Progenitor cell of endocrine pancreas (in vitro differentiated cells): ENCODE measurements at regions not wholly inside any gene's neighbourhood (a gene's known extent, or its start where the extent isn't known, plus 50 kb on each side); places are given as distances from the start of the nearest gene placed in this dataset.

ENCODE experiments used
- DNase-seq: peaks from one replicate; pipeline ENCODE4 v3.0.0; 2021; ENCODE audit warnings: low spot score; ENCODE audit not compliant: unreplicated experiment
- H3K27ac Mint-ChIP-seq: 2 replicates; pipeline ENCODE4 v1.8.0; 2021; ENCODE audit warnings: mild to moderate bottlenecking, moderate library complexity, mixed read lengths
- H3K27me3 Mint-ChIP-seq: 2 replicates; pipeline ENCODE4 v1.8.0; 2021; ENCODE audit warnings: mixed read lengths
- H3K36me3 Mint-ChIP-seq: 2 replicates; pipeline ENCODE4 v1.8.0; 2022; ENCODE audit warnings: mixed read lengths; ENCODE audit not compliant: insufficient read depth
- H3K4me1 Mint-ChIP-seq: 2 replicates; pipeline ENCODE4 v1.8.0; 2021; ENCODE audit warnings: low read depth, mixed read lengths
- H3K4me3 Mint-ChIP-seq: 2 replicates; pipeline ENCODE4 v1.8.0; 2021; ENCODE audit warnings: low read depth, mild to moderate bottlenecking, moderate library complexity, mixed read lengths
- H3K9me3 Mint-ChIP-seq: 2 replicates; pipeline ENCODE4 v1.8.0; 2021; ENCODE audit warnings: low read depth, mixed read lengths
- TF ChIP-seq, protein P1 (sequence below): fragments of 200-600 bp; sonication (generic); IDR thresholded peaks from one replicate; pipeline ENCODE4 v1.5.0; 2021; ENCODE audit warnings: antibody characterized with exemption, mild to moderate bottlenecking; ENCODE audit not compliant: unreplicated experiment

DNA sequence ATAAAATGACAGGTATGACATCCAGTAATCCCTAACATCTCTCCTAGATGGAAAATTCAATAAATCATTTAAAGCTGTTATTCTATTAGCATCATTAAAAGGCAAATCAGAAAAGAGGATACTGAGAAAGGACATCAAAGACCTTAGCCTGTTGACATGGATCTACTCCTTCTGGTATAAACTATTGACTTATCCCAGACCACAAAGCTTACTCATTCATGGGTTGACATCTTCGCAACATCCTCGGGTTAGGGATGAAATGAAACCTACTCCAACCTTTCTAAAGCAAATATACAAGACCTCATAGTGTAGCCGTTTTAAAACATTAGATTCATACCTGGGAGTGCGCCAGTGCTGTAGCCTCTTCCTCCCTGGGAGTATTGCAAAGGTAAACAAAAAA lies 191.5 kb upstream of the BTG1 start:
- H3K4me1 Mint-ChIP-seq = peaks cover 24% of the 10 kb centered on the region
- H3K36me3 Mint-ChIP-seq = no peaks in the 10 kb centered on the region
- DNase-seq = no peak
- H3K27me3 Mint-ChIP-seq = no peaks in the 10 kb centered on the region
- H3K4me3 Mint-ChIP-seq = no peak overlapping the region
- H3K9me3 Mint-ChIP-seq = no peaks in the 10 kb centered on the region
- H3K27ac Mint-ChIP-seq = no peak overlapping the region
- TF ChIP-seq, protein P1, sequence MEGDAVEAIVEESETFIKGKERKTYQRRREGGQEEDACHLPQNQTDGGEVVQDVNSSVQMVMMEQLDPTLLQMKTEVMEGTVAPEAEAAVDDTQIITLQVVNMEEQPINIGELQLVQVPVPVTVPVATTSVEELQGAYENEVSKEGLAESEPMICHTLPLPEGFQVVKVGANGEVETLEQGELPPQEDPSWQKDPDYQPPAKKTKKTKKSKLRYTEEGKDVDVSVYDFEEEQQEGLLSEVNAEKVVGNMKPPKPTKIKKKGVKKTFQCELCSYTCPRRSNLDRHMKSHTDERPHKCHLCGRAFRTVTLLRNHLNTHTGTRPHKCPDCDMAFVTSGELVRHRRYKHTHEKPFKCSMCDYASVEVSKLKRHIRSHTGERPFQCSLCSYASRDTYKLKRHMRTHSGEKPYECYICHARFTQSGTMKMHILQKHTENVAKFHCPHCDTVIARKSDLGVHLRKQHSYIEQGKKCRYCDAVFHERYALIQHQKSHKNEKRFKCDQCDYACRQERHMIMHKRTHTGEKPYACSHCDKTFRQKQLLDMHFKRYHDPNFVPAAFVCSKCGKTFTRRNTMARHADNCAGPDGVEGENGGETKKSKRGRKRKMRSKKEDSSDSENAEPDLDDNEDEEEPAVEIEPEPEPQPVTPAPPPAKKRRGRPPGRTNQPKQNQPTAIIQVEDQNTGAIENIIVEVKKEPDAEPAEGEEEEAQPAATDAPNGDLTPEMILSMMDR = no peak

DNA sequence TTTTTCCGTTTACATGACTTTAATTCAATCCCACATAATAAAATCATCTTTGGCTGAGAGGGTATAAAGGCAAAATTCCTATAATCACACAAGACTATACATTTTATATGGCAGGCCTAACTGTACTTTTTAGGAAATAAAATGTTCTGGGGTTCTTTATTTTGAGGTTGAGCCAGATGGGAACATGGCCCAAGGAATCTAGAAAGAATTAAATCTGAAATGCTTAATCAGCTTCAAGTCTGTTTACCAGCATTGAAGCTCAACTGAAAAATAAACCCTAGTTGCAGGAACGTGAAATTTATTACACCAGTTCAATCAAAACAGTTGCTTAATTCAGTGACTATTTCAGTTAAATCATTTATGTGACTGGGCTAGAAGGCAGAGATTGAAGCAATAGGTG lies 191.0 kb upstream of the BTG1 start:
- TF ChIP-seq, protein P1 = no peak
- peaks cover 25% of the 10 kb centered on the region for H3K4me1 Mint-ChIP-seq
- no peaks in the 10 kb centered on the region for H3K9me3 Mint-ChIP-seq
- DNase-seq = no peak
- H3K27me3 Mint-ChIP-seq = no peaks in the 10 kb centered on the region
- no peaks in the 10 kb centered on the region for H3K36me3 Mint-ChIP-seq
- H3K4me3 Mint-ChIP-seq = no peak overlapping the region
- no peak overlapping the region for H3K27ac Mint-ChIP-seq

DNA sequence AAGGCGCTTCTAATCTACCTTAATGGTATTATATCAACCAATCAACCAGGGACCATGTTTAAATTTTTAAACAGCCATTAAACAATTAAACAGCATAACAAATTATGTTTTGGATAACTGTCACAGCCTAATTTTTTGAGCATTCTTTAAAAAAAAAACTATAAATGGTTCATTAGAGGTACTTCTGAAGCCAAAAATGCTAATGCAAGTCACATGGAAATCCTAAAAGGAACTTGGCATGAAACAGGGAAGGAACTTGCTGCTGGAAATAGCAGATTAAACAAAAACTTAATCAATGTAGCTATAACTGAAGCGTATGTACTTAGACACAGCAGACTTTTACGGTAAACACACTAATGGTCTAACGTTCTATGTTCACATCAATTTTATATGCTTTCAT lies 190.2 kb upstream of the BTG1 start:
- TF ChIP-seq, protein P1 = no peak
- Mint-ChIP-seq H3K36me3 (no peaks in the 10 kb centered on the region), H3K27me3 (no peaks in the 10 kb centered on the region), H3K9me3 (no peaks in the 10 kb centered on the region), H3K4me3 (no peak overlapping the region), H3K27ac (no peak overlapping the region), H3K4me1 (peaks cover 23% of the 10 kb centered on the region)
- DNase-seq = no peak

DNA sequence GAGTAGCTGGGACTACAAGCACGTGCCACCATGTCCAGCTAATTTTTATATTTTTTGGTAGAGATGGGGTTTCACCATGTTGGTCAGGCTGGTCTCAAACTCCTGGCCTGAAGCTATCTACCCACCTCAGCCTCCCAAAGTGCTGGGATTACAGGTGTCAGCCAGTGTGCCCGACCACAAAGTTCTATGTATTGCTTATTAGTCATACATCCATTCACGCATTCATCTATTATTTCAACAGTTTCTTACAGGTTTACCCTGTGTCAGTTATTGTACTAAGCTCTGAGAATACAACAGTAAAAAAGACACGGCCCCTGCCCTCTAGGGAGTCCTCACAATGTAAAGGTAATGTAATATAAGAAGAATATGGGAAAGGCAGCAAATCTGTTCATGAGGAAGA lies 188.9 kb upstream of the BTG1 start:
- no peak for DNase-seq

DNA sequence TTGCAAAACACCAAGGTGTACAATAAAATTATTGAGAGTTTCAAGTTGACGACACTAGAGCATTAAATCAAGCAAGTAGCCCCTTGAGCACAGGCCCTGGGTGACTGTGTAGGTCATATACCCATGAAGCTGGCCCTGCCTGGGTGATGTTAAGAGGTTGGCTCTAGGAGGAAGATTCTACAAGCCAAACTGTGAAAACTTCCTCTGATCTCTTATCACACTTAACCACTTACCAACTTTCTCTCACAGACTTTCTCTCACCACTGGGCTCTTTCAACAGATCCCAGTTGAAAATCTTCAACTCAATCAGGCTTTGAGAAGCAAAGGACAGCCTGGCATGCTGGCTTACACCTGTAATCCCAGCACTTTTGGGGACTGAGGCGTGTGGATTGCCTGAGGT lies 186.9 kb upstream of the BTG1 start:
- TF ChIP-seq, protein P1 = no peak
- Mint-ChIP-seq H3K36me3 (no peaks in the 10 kb centered on the region), H3K4me1 (peaks cover 21% of the 10 kb centered on the region), H3K4me3 (no peak overlapping the region), H3K9me3 (no peaks in the 10 kb centered on the region), H3K27me3 (no peaks in the 10 kb centered on the region), H3K27ac (no peak overlapping the region)
- no peak for DNase-seq

More for the DNA sequence above, 188.9 kb upstream of the BTG1 start:
- TF ChIP-seq, protein P1 = no peak
- Mint-ChIP-seq H3K9me3 (no peaks in the 10 kb centered on the region), H3K36me3 (no peaks in the 10 kb centered on the region), H3K27me3 (no peaks in the 10 kb centered on the region), H3K4me1 (peaks cover 21% of the 10 kb centered on the region), H3K4me3 (no peak overlapping the region), H3K27ac (no peak overlapping the region)
